SK-N-DZ (cell line): ENCODE measurements at regions not wholly inside any gene's neighbourhood (a gene's known extent, or its start where the extent isn't known, plus 50 kb on each side); places are given as distances from the start of the nearest gene placed in this dataset.

Experiments
- DNase-seq: peaks from one replicate; pipeline ENCODE4 v3.0.0-alpha.2; 2015; ENCODE audit warnings: low spot score

DNA sequence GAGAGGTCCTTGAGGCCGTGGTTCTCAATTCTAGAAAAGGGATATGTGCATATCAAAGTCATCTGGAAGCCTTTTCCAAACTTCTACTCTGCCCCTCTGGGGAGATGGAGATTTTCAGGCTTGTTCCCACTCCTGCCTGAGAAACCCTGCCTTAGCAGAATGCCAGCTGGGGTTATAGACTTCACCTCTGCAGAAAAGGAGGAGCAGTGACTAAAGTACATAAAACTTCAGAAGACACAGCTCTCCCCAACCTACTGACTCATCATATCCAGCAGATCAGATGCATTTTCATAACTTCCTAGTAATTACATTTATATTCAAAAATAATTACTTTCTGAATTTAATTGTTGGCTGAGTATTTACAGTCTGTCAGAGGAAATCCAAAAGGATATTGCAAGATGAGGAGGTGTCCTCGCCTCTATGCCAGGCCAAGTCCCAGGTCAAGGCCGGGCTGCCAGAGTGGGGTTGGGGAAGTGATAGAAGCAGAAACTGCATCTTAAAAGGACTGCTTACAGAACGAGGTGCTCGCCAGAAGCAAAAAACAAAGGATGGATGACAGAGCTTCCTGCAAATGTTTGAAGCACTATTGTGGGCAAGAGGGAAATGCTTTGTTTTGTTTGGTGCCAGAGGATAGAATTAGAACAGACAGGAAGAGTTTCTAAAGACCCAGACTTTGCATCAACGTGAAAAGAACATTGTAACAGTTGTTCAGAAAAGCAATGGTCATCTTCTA lies 75.6 kb upstream of the APCDD1 start:
- no peak for DNase-seq

DNA sequence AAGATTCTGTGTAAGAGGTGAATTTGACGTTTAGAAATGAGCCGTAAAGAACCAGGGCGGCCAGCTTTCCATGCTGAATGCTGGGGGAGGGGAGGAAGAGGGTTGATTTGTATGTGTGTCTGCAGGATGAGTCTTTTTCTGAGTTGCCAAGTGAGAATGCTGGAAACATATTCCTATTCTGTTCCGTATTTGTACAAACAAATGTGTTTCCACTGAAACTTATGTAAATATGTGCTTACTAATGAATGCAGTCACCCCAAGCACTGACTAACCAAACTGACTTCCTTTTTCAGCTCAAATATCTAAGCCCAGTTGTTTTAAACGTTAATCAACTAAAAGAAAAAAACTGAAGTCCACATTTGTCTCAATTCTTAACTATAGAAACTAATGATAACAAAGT lies 74.9 kb upstream of the APCDD1 start:
- DNase-seq: no peak

DNA sequence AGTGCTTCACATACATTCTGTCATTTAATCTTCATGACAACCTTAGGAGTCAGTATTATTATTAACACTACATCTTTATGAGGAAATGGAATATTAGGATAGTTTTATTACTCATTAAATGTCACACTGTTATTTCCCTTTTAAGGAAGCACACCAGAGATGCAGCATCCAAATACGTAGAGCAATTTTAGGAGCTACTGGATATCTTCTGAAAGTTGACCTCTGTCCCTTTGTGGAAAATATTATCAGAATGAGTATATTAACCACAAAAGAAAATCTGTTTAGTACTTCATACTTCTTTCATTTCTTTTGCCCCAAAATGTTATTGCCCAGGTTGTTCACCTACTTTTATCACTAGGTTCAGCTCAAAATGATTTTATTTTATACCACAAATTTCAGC lies 72.9 kb upstream of the APCDD1 start:
- no peak for DNase-seq

DNA sequence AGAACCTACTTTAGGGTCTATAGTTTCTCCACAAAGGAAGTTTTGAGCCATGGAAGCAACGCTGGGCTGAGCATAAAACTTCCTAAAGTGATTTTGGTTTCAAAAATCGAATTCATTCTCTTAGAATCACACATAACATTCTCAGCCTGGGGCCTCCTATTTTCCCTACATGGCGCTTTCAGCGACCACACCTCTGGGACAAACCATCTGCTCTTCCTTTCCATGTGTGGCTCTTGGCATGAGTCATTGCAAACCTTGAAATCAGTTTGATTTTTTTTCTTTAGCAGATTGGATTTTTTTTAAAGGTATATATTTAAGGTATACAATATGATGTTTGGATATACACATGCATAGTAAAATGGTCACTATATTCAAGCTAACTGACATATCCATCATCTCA lies 72.5 kb upstream of the APCDD1 start:
- no peak for DNase-seq

DNA sequence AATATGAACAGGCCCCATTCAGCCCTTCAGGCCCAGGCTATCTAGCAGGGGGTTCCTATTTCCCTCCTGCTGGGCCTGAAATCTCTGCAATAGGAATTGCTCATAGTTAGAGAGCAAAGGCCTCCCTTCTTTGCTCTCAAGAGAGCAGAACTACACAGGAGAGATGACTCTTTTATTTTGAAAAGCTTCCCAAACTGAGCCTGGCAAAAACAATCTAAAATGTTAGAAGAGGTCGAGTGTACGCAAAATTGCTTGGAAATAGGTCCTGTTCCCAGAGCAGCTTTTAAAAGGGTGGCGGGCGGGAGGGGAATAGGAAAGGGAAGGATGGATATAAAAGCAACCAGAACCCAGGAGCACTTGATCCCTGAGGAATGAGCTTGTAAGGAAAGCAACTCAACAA lies 68.4 kb upstream of the APCDD1 start:
- no peak for DNase-seq

DNA sequence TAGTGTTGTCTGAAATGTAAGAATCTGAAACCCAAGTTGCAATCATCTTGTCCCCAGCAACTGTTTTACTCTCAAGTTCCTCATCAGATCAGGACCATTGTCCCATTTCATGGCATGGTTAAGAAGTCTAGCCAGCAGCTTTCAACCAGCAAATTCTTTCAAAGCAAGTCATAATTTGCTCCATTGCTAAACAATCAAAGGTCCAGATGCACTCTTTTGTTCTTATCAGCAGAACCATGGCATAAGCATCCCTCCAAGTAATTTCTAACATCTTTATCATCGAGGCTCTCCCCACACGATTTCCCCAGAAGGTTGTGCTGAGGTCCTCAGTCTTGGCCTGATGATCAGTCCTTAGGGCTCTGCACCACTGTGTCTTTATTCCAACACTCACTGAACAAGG lies 67.5 kb upstream of the APCDD1 start:
- no peak for DNase-seq

DNA sequence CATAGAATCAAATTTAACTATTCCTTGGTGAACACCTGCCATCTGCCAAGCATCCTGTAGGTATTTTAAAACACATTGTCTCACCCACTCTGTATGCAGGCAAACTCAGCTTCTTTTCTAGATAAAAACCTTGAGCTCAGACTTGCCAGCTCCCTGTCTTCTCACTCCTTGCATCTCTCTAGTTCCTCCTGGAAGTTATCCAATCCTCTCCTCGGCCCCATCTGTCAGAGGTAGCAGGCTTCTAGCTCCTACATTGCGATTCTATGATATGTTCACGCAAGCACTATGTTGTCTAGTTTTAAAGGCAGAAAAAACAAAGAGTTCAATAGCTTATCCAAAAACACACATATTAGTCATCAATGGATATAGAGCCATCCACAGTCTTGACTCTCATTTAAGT lies 67.0 kb upstream of the APCDD1 start:
- DNase-seq: no peak

DNA sequence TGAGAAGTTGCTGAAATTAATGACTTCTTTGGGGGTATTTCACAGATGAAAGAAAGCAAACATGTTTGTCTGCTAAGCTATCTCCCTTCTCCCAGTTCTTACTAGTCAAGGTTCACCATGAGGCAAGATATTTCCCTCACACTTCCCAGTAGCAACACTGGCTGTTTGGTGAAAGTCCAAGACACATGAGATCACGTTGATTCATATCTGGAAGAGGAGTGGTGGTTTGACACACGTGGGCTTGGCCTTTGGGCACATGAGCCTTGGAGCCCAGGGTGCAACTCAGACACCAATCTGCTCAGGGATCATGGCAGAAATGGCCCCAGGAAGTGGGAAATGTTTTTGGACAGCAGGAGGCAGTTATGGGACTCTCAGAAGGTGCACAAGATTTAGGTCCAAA lies 66.1 kb upstream of the APCDD1 start:
- DNase-seq: no peak

DNA sequence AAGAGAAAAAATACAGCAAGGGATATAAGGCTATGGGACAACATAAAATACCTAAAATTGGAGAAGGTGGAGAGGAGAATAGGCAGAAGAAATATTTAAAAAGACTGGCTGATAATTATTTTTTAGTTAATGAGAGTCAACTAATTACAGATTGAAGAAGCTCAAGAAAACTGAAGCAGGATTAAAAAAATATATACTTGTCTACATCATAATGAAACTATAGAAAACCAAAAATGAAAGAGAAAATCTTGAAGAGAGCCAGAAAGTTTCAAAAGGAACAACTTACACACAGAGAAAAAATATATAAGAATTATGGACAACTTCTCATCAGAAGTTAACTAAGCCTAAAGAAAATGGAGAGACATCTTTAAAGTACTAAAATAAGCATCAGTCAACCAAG lies 62.9 kb upstream of the APCDD1 start:
- DNase-seq: no peak

DNA sequence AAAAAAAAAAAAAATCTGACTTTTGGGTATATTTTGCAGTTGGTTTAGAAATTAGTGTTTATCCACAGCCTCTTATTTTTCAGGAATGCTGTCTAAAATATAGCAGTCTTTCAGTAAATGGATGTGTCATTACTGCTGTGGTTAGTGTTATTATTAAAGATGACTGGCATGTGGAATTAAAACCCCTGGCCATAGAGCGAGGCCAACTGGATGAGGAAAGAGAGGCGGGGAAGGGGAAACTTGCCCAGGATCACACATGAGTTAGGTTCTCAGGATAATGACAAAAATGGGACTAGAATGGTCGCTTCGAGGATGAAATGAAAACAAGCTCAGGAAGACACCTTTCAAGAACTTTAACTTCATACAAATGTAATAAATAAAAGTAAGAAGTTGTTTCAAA lies 57.4 kb upstream of the APCDD1 start:
- no peak for DNase-seq

DNA sequence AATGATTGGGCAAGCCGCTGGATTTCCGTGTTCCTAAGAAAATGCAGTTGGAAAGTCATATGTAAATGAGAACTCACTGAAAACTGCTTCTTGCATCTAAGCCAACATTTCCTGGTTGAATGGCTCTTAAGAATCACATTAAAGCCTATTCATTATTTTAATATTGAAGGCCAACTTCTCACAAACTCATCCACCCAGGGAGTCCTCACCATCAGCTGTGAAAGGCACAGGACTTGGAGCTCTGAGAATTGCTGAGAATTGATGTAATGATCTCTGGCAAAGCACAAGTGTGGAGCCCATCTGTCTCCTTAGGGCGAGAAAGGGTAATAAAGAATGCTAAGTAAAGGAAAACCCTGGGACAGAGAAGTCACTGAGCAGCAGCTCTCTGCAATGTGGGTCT lies 55.9 kb upstream of the APCDD1 start:
- no peak for DNase-seq

DNA sequence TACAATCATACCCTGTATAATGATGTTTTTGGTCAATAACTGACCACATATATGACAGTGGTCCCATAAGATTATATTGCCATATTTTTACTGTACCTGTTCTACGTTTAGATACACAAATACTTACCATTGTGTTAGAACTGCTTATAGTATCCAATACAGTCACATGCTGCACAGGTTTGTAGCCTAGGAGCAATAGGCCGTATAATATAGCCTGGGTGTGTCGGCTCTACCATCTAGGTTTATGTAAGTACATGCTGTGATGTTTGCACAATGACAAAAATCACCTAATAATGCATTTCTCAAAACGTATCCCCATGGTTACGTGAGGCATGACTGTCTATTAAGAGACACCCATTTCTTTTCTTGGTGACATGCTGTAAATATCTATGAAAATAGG lies 55.0 kb upstream of the APCDD1 start:
- no peak for DNase-seq

DNA sequence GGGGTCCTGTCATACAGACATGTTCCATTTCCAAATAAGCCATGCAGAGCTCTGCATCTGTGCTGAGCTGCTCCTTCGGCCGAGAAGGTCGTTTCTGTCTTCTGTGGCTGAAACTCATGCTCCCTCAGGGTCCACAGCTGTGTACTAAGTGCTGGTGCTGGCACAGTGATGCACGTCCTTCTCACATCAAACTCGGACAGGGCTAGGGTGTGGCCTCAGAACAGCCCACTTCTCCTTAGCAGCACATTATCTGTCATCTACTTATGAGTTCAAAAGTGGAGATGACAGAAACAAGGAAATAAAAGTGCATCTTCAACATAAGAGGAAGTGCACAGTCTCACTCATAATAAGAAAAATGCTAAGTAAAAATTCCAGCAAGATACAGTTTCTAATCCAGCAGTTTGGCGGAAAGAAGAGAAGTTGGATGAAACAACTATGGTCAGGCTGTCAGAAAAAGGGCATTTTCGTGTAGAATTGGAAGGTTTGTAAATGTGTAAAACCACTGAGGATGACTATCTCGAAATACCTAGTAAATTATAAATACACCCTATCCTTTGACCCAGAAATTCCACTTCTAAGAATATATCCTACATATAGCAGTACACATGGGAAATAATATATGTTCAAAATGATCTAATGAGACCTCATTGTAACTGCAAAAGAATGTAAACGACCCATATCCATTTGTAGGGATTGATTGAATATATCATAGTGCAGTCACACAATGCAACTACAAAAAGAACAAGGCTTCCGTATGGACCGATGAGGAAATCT lies 53.7 kb upstream of the APCDD1 start:
- no peak for DNase-seq

DNA sequence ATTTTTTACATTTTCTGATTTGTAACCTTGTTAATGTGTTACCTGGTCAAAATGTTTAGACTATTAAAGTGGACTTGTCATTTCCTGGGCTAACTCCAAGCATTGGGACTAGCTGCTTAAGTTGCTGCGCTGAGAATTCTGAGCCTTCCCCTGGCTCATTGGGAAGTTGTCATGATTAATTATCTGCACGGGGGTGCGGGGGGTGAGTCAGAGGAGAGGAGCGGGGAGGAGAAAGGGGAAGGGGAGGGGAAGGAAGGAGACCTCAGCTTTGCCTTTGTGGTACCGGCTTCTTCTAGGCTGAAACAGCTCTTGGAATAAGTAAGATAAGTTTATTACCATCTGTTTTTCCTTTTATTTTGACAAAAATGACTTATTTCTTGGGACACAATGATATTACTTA lies 52.9 kb upstream of the APCDD1 start:
- no peak for DNase-seq

DNA sequence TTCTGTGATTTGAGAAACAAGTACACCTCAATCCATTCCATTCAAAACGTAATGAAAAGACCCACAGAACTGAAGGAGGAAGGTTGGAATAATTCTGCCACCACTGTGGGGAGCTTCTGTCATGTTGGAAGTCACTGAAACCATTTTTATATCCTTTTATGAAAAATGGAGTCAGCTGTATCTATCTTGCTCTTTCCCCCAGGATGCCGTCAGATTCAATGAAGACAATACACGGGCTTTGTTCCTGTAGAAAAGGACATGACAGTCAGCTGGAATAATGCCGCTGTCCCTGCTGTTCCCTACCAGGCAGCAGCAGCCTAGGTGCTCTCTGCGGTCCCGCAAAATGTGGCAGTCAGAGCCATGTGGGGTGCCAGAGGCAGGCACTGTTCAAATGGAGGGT lies 52.5 kb upstream of the APCDD1 start:
- DNase-seq: no peak

DNA sequence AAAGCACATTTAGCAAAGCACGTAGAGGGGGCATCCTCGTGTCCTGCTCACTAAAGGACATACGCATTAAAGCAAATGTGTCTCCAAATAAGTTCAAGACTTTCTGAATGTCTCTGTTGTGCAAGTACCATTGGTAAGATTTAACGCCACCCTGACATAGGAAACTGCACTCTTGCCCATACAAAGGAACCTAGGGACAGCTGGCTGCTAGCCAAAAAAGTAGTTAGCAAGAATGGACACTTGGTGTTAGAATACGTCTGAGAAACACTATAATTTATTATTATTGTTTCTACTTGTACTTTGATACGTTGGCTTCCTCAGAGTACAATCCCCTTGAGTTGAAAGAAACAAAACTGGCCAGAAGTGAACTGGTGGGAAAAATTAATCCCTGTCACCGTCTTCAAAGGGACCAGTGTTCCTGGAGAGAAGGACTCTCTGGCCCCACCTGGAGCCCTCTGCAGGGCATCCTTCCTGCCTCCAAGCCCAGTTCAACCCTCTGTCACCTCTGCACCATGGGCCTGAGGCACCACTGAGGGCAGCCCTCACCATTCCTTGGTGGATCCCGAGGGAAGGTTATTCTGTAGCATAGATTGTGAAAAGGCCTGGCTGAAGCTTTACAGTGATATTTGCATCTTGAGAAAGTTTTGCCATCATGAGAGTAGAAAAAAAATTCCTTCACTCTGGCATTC lies 51.4 kb upstream of the APCDD1 start:
- DNase-seq: no peak

DNA sequence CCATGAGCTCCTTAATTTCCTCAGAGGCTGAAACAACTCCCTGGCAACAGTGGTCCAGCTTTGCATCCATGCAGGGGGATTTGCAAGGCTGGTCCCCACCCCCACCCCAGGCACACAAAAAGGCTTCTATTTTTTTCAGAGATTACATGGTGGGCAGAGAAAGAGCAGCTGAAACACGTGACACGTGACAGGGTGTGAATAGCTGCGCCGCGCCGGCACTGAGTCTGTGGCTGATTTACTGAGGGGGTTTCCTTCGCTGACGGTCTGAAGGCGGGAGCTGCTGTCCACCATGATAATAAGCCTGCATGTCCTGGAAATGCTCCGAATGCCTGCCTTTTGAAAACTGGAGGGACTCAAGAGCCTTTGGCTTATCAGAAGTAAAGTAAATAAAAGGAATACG lies 50.7 kb upstream of the APCDD1 start:
- peak; percentile 24 for DNase-seq

DNA sequence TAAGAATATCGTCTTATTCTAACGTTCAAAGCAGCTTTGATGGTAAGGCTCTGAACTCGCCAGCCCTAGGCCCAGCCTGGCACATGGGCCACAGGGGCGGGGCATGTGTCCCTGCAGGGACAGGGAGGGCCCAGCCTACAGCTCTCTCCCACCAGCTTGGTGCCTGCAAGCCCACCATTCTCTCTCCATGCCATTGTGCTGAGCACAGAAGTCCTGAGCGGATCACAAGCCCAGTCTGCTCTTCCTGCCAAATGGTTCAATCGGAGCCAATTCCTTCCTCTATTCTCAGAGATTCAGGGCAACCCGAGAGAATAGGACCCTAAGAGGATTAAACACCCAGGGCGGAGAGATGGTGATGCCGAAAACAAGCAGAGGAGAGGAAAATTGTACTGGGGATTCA lies 50.3 kb upstream of the APCDD1 start:
- DNase-seq: no peak
